NCI-H1930 (cell line): ENCODE measurements at regions not wholly inside any gene's neighbourhood (a gene's known extent, or its start where the extent isn't known, plus 50 kb on each side); places are given as distances from the start of the nearest gene placed in this dataset.

ENCODE experiments used
- DNase-seq, 2 experiments: peaks; one replicate each; lab custom pipeline; 2025; lab: John Stamatoyannopoulos, UW

DNA sequence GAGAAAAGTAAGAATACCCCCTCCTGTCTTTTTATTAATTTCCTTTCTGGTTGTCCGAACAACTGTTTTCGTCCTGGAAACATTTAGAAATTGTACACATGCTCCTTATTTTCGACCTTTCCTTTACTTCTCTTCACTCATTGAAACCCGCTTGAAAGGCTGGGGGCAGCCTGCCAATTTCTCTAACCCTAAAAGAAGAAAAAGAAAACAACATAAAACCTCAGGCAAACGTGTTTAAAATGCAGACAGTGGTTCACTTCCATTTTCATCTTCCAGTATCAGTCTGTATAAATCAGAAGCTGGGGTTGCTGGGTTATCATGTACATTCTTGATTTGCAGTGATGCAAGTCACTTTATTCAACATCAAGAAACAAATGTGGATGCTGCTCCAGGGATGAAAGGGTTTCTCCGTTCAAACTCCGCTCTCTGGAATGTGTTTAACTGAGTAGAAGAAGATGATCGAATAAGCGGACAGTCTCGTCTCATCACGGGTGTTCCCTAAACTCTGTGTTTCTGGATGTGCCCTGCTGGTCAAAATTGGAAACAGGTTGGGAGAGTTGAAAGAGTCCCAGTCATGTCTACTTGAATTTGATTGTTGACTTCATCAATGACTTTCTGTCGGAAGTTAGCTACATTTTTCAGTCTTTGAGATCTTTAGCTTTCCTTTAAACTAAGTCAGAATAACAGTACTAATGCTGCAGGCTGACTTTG is 1042.2 kb downstream of the BCL11B start:
- DNase-seq: no peak

DNA sequence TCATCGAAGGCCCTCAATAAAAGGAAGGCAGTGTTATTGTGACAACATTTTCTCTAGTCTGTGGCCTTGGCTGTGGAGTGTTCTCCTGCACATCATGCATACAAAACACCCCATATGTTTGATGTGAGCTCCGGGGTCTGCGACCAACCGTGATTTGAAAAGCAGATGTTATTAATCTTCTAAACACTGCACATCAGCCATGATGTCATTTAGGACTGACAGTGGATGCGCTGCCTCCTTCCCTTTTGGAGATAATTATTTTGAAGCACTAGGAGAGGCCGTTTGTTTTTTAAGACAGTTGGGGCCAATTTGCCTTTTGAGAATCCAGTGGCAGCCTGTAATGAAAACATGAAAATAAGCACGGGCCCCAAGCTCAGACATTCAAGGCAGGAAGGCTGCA is 1041.6 kb downstream of the BCL11B start:
- no peak for DNase-seq

DNA sequence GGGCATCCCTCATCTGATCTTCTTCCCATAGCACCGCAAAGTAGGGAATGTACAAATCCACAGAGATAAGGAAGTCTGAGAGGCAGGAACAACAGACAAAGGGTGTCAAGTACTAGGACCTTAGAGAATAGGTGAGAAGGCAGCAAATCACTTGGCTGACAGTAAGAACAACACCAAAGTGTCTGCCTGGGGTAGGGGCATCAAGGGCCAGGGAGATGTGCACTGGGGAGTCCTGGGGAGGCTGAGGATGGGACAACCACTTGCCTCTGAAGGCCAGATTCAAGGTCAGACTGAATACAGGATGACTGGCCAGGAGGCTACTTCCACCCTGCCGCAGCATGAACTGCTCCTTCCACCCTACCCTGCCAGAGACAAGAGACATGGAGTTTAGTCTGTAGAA is 1040.8 kb downstream of the BCL11B start:
- no peak for DNase-seq

DNA sequence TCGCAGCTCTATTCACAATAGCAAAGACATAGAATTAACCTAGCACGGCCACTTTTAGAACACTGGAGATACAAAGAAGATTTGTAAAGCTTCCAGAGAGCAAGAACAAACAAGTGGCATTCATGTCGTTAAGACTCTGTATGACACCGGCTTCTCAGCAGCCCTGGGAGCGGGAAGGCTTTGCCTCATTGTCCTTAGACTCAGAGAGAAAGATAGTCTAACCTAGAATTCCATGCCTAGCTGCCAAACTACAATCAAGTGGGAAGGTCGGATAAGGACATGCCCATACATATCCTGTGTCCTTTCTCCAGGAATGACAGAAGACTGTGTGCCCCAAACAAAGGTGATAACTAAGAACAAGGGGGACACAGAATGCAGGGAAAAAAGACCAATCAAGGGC is 1038.3 kb downstream of the BCL11B start:
- DNase-seq: no peak

DNA sequence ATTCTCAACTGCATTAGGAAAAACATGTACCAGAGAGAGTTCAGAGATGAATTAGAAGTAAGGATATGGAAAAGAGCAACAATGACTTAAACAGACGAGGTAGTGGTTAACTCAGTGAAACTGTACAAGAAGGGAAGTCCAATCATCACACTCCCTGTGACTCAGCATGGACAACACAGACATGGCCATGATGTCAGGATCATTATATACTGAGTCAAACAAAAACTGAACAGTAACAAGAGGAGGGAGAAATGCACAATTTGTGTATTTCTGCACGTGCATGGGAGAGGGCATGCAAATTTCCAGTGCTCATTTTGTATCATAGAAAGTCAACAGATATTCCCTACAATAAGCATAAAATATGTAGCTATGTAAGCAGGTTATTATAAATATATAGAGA is 1037.8 kb downstream of the BCL11B start:
- DNase-seq: no peak

DNA sequence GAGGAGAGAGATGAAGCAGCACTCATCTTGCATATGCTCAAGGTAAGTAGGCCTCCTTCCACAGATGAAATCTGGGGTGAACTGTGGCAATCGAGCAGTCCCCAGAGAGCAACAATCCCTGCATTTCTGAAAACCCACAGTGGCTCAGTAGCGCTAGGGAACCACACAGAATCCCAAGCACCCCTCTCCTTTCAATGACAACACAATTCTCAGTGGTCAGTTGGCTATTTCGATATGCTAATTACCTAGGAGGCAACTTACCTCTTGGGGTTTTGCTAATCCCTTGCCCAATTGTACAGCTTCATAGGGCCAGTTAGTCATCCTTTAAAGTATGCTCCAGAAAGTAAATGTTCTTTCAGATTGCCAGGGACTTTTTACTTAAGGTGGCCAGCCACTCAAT is 1035.7 kb downstream of the BCL11B start:
- DNase-seq: no peak

DNA sequence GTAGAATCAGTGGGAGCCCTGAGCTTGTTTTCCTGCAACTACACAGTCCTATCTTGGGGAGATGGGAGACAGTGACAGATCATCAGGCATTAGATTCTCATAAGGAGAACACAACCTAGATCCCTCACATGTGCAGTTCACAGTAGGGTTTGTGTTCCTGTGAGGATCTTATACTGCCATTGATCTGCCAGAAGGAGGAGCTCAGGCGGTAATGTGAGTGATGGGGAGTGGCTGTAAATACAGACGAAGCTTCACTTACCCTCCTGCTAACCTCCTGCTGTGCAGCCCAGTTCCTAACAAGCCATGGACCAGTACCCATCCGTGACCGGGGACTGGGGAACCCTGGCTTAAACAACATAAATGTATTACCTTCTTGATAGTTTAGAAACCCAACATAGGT is 1034.1 kb downstream of the BCL11B start:
- no peak for DNase-seq

DNA sequence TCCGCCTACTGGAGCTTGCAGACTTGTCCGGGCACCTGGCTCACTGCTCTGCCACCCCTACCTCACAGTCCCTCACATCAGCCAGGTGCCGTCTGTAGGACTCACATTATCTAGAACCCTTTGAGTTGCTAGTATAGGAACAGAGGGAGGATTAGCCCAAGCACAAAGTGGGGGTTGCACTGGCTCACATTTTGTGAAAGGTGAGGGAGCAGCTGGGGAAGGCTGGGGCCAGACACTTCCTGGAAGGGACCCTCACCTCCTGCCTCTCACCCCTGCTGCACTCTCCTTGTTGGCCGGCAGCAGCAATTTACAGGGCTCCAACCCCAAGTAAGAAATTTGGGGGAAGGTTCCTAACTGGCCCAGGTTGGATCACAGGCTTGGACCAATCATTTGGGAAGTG is 1031.6 kb downstream of the BCL11B start:
- DNase-seq: no peak

DNA sequence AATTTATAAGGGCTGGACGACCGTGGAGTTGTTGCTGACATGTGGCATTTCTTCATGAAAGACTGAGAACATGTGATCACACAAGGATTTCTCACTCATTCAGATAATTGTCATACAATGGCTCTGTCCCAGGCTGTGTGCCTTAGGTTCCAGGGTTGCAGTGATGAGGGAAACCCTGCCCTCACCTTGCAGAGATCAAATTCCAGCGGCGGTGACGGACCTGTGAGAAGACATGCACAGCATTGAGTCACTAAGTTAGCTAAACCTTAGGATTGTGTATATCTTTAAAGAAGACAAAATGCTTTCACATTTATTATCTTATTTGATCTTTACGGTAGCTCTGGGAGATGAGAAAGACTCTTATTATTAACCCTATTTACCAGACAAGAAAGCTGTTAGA is 1029.1 kb downstream of the BCL11B start:
- no peak for DNase-seq

DNA sequence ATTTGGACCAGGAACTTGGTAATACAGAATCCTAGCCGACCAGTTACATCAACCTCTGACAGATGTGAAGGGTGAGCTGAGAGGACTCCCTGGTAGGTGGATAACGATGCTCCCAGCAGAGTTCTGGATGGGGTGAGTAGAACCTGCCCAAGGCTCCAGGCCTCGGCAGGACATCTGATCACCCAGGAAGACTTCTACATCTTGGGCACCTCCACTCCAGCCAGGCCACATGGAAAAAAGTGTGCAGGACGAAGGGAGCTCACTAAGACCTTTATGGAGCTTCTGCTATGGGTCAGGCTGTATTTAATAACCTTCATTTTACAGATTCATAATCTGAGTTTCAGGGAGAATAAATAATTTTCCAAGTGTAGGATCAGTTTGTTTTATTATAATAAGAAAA is 1028.7 kb downstream of the BCL11B start:
- DNase-seq: no peak

DNA sequence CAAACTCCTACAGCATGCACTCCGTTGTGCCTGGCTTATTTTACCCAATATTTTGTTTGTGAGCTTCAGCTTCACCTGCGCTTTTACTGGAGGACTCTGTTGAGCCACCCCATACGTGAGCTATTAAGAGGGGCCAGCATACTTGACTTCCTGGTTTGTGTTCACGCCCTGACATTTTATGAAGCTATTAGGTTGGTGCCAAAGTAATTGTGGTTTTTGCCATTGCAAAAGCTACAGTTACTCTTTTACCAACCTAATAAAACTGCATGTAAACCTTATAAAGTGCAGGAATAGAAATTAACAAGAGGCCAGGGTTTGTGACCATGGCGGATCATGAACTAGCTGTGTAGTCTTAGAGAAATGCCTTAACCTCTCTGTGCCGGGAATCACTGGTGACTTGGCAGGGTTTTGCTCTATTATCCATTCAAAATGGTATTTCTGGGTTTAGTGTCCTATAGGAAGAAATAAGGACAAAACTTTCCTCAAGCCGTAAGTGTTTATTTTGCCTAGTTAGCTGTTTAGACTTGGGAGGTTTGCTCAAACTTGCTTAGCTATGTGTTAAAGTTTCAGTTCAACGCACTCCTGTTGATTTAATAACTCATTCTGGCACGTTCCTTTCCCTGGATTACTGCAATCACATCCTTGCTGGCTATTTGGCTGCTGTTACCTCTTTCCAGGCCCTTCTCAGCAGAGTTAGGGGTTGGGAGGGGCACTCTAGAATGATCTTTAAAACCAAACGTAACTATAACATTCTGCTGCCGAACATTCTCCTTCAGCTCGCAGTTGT is 1027.6 kb downstream of the BCL11B start:
- no peak for DNase-seq

DNA sequence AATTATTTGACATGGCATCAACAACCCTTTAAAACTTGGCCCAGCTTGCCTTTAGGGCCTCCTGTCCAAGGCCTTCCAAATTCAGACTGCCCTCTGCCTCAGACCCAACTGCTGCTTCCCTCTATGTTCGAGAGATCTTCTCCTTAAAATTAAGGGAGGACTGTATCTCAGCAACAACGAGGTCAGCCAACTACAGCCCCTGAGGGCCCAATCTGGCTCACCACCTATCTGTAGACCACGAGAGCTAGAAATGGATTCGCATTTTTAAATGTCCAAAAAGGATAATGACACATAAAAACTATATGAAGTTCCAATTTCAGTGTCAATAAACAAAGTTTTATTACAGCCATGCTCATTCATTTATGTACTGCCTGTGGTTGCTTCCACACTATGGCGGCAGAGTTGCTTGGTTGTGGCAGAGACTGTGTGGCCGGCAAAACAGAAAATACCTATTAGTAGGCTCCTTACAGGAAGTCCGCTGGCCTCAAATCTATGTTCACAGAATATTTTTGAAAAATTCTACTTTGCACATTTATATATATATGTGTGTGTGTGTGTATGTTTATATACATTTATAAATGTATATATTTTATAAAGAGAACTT is 1026.9 kb downstream of the BCL11B start:
- no peak for DNase-seq

DNA sequence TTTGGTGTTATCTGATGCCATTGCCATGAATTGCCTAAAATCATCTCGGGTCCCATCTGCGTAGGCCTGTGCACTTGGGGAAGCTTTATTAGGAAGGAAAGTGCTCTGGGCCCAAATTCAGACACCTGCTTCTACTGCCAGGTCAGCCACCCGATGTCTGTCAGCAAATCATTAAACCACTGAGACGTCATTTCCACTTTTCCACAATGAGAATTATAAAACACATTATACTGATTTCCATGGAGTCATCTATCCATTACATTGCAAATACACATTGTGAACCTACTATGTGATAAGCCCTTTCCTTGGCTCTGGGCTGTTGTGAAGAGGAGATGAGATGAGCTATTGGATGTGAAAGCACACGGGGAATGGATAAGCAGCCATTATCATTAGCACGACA is 1022.9 kb downstream of the BCL11B start:
- no peak for DNase-seq

DNA sequence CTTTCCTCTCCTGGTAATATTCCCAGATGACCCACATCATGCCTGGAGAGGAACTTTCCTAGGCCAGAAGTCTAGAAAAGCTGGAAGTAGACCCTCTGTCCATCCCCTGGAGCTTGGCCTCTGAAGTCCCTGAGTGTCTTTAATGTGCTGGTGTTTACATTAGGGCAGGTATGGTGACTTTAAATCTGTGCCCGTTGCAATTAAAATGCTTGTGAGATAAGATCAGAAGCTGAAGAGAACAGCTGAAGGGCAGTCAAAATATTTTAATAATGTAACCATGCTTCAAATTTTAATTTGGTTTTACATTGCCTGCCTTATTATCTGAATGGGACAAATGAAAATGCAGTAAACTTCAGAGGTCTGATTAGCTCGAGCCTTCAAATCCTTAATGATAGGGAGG is 1022.5 kb downstream of the BCL11B start:
- DNase-seq: no peak

DNA sequence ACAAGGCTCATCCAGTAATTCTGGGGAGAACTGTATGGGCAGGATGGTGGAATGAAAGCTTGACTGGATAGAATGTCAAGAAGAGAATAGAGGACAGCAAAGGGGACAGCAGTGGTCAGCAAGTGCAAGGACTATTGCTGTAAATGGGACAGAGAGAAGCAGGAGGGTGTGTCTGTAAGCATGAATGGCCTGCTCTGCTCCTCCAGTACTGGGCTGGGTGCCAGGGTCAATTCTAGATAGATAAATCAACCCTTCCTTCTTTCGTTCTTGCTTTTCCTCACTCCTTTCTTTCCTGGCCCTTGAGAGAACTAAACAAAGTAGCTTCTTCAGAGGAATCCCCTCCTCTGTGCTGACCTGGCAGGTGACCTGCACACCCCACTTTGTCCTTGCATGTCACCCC is 1019.2 kb downstream of the BCL11B start:
- no peak for DNase-seq

DNA sequence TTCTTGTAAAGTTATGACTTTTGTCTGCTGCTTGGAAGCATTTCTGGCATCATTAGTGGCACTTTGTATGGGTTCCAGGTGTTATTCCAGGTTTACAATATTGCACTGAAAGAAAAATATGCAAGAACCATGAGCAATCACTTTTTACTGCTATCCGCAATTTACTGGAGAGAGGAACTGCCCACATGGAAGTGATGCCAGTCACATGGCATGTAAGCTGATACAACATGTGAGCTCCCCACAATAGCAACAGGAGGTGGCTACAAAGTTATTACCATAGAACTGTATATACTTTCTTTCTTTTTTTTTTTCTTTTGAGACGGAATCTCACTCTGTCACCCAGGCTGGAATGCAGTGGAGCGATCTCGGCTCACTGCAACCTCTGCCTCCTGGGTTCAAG is 1012.1 kb downstream of the BCL11B start:
- DNase-seq: no peak

DNA sequence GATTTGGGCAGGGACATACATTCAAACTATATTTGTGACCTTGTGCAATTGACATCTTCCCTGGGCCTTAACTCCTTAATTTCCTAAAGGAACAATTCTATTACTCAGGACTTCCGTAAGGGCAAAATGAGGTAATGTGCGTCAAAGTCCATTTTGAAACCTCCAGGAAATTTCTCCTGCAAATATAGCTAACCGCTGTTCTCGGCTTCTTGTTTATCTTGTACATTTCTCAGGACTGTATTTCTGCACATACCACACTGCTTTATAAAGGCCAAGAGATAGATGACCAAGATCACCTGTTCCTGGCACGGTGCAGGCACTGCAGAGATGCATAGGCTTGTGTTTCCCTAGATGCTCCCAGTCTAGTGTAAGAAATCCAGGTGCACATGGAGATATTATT is 1009.4 kb downstream of the BCL11B start:
- no peak for DNase-seq

DNA sequence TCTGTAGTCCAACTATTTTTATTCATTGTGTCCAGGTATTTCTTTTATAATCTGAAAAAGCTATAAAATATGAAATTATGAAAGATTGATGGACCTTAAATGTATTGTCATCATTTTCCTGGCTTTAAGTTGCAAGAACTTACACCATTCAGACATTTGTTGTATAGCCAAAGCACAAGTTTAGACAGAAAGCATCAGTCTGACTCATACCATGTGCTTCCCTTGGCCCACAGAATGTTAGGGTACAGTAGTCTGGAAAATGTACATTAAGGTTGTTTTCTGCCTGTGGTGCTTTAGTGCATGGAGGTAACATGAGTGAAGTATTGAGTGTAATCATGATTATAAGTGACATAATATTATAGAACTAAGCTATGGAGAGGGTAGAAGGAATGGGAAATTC is 1002.5 kb downstream of the BCL11B start:
- no peak for DNase-seq

DNA sequence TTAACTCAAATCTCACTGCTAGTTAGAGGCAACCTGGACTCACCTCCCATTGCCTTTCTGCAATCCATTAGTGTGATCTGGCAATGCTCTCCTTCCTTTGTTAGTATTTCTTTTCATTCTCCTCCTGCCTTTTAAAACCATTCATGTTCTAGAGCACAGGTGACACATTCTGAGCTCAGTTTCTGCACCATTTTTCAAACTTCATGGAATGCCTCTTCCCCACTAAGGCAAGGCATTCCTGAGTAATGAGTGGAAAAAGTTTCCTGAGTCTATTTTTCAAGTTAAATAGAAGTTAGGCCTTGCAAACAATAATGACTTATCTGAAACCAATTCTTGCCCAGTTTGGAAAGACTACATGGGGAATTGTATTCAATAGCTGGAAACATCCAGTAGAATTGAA is 1001.8 kb downstream of the BCL11B start:
- no peak for DNase-seq

DNA sequence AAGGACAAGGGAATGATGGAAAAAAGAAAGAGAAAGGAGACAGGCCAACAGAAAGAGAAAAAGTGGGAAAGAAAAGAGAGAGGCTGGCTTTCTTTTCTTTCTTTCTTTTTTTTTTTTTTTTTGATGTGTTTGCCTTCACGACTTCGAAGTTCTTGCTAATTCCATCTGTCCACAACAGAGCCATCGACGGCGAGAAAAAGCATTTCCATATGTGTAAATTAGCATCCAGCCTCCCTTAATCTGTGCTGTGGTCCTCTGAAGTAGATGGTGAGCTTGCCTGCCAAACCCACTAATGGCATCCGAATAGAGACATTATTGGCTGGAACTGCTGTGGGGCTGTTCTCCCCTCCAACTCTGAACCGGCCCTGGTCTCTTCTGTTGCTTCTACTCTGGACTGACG is 997.4 kb downstream of the BCL11B start:
- no peak for DNase-seq

DNA sequence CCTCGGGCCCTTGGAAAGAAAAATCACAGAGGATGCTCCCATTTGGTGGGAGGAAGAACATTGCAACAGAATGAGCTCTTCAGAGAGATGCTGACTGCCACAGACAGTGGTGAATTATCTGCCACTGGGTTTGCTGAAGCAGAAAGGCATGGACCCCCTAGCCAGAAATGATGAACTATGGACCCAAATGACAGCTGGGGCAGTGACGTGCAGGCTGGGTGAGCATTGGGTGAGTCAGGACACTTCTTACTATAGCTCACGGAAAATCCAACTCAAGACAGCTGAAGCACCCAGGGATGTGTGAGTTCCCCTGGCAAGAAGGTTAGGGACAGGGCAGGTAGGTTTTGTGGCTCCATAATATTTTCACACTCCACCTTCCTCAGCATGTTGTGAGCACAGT is 993.2 kb downstream of the BCL11B start:
- DNase-seq: no peak

DNA sequence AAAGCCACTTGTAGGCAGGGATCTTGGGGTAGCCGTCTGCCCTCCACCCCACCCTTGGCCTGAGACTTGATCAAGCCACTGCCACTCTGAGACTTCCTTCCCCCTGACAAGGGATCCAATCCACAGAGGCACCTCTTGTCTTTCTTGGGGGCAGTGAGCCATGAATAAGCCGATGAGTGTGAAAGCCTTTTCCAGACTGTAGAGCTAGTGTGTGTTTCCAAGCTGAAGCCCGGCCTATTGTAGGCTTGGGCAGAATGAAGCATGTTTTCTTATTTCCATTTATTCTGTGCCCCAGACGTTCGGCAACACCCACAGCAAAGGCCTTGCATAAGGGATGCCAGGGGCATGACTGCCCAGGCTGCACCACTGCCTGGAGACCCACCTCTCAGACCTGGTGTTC is 991.6 kb downstream of the BCL11B start:
- DNase-seq: no peak

DNA sequence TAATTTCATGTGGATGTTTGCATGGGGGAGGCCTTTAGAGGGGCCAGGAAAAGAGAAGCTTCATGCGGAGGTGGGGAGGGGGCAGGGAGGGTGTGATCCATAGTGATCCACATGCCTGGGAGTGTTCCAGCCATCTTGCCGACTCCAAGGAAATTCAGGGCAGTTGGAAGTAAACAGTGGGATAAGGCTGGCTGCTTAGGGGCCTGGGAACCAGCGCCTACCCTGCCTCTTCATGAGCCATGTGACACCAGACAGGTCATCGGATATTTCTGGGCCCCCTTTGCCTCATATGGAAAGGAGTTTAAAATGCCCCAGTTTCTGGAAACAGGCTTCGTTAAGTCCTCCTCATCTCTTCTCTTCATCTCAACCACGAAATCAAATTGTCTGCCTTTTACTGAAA is 983.2 kb downstream of the BCL11B start:
- DNase-seq: no peak
